HG03460 (cell line): ENCODE measurements at regions not wholly inside any gene's neighbourhood (a gene's known extent, or its start where the extent isn't known, plus 50 kb on each side); places are given as distances from the start of the nearest gene placed in this dataset.
"Not testable (repeated sequence)": the region's sequence is repeated elsewhere in the genome, so short reads cannot be mapped to it uniquely, and the experiment has no call there.

ENCODE experiments used
- ATAC-seq: cut with Tn5 transposase; IDR thresholded peaks from one replicate; pipeline ENCODE4 v1.9.1; 2021; ENCODE audit not compliant: unreplicated experiment

DNA sequence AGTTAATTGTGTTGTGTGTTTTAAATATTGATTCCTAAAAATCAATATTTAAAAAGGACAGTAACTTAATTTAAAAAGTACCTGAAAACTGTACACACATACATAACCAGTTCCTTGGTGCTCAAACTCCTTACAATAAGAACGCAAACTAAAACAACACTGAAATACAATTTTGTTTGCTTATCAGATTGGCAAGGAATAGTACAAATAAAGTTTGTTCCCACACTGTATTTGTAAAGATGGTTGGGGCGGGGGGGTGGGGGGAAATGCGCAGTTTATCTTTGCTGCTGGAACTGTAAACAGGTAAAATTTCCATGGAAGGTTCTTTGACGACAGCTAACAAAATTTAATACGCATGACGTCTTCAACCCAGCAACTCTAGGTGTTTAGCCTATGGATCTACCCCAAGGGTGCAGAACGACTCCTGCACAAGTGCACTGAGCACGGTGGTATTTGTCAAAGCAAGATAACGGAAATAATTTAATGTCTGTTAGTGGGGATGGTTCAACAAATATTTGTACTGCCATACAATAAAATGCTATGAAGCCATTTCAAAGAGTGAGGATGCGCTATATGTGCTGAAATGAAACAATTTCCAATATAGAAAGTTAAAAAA, 96.5 kb downstream of the ING1 start:
- ATAC-seq, result no peak

GRCh38 chr13:110811008-110811720, 97.7 kb downstream of the ING1 start:
- ATAC-seq, result no peak

DNA sequence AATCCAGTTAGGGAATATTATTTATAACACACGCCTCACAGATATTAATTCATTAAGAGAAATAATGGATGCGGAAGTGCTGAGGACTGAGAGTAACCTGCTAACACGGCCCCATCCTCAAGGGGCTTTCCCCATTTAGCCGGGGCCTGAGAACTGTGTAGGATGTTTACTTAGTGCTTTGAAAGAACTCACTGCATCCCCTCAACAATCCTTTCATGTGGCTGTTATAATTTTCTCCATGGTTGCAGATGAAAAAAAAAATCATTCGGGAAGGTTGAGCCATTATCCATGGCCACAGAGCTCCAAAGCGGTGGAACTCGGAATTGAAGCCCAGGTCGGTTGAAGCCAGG, 98.2 kb downstream of the ING1 start:
- no peak for ATAC-seq

DNA sequence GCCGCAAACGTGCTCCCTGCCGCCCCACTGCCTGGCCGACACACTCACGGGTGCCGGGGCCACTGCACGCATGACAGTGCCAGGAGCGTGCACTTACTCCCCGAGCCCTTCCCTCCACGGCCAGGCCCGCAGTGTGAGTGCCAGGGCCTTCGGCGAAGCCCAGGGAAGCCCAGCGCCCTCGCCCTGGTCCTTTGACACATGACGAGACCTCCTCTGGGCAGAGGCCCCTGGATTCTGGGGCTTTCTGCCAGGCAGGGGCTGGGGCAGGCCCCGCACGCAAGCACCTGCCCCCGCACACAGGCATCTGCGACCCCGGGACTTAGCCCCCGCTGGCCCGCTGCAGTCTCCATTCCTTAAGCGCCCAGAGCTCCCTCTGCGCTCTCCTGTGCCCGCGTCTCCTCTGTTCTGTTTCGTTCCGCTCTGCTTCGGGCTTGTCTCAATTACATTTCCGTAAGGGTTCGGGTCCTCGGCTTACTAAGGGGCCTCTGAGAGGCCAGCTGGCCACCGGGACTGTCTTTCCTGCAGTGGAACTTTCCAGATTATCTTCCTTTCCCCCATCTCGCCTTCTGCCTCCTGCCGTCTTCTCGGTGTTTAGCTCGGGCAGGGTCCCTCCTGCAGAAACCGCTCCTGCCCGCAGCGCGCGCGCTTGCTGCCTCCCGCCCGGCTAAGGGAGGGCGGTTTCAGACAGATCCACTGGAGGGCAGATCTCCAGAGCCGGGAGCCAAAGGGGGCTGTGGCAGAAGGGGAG, 98.8 kb downstream of the ING1 start:
- no peak for ATAC-seq

GRCh38 chr13:110812869-110813645, 99.6 kb downstream of the ING1 start:
- no peak for ATAC-seq

DNA sequence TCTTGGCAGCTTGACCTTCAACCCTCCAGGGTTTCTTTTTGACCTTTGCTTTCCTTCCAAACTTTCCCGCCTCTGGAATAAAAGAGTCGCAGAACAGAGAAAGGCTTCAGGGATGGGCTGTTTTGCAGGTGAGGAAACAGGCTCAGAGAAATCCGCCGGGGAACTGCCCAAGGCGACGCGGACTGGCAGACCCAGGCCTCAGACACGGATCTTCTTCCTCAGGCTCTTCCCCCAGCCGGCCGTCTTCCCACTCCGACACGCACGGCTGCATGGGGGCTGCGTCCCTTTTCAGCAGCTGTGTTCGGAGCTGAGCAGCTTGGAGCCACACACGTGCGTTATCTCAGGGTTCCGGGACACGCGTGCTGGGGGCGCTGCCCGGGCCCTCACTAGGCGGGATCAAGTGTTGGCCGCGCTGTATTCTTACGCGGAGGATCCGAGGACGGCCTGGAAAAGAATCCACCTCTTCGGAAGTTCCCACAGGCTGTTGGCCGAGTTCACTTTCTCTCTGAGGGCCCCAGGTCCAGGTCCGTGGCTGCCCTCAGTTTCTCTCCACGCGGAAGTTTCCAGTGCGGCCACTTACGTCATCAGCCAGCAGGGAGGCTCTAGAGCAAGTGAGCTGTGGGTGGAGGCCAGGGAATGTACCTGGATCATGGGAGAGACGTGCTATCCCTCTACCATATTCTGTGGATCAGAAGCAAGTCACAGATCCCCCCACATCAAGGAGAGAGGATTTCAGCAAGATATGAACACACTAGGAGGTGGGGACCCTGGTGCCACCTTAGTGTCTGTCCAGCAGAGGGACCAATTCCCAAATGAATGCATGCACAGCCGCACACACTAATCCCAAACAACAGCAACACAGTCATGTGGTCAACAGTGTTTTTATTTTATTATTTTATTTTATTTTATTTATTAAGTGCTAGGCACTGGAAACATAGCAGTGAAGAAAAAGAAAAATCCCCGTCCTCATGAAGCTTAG, 100.4 kb downstream of the ING1 start:
- ATAC-seq, result no peak

DNA sequence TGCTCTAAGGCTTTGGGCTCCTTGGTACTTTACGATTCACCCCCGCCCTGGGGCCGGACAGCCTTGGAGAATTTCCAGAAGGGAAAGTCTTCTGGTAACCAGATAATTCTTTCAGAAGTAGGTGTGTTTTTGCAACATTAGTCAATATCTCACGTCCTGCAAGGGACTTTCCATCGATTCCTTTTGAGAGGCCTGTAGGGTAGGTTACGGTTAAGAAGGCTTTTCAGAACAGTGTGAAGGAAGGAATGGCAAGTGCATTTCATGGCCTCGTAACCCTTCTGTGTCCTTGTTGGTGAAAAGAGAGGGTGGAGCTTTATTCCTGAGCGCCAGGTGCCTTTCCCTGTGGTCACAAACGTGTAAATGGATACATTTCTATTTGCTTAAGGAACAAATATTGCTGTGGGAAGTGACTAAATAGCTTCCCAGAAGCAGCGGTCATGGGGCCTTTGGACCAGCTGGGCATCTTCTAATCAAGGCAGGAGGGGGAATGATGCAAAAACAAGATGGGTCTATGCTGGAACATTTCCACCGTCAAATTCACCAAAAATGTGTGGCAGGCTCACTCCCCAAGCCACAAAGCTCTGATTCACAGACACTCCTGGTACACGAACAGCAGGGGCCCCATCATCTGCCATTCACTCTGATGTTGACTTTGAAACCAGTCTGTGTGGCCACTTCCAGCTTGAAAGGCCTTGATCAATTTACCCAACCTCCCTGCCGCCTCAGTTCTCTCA, 99.2 kb downstream of the ANKRD10 start:
- no peak for ATAC-seq

GRCh38 chr13:110816500-110816899, 98.4 kb downstream of the ANKRD10 start:
- no peak for ATAC-seq

- ATAC-seq, result no peak
Measured at GRCh38 chr13:110817143-110817542, 97.7 kb downstream of the ANKRD10 start.

GRCh38 chr13:110818747-110819146, 96.1 kb downstream of the ANKRD10 start:
- ATAC-seq, result no peak

DNA sequence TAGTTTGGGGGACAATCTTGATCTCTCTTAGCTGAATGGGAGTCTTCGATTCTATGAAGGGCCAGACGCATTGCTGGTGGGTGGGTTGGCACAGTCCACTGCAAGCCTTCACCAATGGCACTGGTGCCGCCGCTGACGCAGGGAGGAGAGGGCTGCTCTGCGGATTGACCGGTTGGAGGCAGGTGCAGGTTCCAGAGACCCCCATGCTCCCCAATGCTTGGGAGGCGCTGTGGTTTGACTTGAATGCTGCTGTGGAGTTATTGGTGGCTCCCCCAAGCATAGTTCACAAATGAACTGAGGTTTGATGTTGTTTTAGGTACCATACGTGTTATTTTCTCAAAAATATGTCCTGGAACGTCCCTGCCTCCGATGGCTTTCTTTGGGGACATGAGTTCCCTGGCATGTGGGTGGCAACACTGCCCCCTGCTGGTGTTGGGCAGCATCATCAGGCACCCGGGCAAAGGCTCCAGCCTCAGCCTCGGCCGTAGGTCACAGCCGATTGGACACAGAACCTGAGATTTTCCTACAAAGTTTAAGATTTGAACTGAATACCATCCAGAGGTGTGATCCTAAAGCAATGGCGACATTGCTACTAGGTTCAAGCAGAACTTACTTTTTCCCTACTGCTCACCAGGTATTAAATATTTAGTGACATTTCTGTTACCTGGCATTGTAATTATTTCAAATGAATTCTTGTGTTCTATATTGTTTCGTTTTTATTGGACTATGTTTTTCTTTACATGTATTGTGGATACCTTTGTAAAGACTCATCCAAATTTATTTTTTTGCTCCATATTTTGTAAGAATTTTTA, 95.5 kb downstream of the ANKRD10 start:
- ATAC-seq, result peak; percentile 82

GRCh38 chr13:110820322-110820721, 94.5 kb downstream of the ANKRD10 start:
- ATAC-seq, result no peak

GRCh38 chr13:110821837-110822668, 92.8 kb downstream of the ANKRD10 start:
- not testable (repeated sequence) for ATAC-seq

GRCh38 chr13:110822669-110822945, 92.3 kb downstream of the ANKRD10 start:
- ATAC-seq, result no peak

- no peak for ATAC-seq
Measured at GRCh38 chr13:110824702-110825300, 90.1 kb downstream of the ANKRD10 start.

DNA sequence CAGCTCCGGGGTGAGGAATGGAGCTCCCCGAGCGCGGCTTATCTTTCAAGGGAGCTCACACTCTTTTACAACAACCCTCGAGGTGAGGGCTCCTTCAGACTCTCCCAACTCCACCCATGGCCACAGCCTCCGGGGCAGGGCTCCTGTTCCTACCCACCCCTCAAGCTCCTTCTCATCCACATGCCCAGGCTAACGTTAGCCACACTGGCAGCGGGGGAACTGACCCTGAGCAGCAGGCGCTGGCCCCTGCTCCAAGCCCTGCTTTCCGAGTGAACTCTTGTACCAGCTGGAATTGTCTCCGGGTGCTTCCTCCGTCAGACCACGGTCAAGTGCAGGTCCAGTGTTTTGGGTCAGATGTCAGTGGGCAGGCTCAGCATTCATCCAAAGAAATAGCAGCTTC, 89.4 kb downstream of the ANKRD10 start:
- ATAC-seq, result no peak

DNA sequence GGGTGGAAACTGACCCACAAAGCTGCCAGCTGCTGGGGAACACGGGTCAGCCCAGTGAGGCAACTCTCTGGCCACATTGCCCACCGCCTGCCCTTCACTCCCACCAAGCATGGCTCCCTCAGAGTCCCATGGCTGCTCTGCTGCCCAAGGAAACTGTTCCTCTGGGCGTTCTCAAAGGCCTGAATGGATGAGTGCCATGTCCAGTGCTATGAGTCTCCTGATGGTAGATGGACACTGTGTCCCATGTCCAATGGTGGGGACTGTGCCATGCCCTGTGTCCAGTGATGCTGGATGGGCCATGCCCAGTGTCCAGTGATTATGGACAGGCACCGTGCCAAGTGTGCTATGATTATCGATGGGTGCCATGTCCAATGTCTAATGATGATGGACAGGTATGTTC, 88.8 kb downstream of the ANKRD10 start:
- no peak for ATAC-seq
